Upper lobe of right lung (tissue), 1 donor: ENCODE measurements at regions not wholly inside any gene's neighbourhood (a gene's known extent, or its start where the extent isn't known, plus 50 kb on each side); places are given as distances from the start of the nearest gene placed in this dataset.

Experiments
- ATAC-seq: fragments of 200-7000 bp; cut with Tn5 transposase; one replicate; pipeline ENCODE4 v1.9.1; 2020; ENCODE audit warnings: mild to moderate bottlenecking, moderate library complexity
- DNase-seq: peaks from one replicate; pipeline ENCODE4 v3.0.0-alpha.2; 2020
- H3K27ac ChIP-seq: fragments of 200-600 bp; one replicate; pipeline ENCODE4 v1.8.0; 2022
- H3K27me3 ChIP-seq: fragments of 200-600 bp; one replicate; pipeline ENCODE4 v1.8.0; 2022; ENCODE audit warnings: mild to moderate bottlenecking
- H3K36me3 ChIP-seq: fragments of 200-600 bp; one replicate; pipeline ENCODE4 v1.8.0; 2022
- H3K4me1 ChIP-seq: fragments of 200-600 bp; one replicate; pipeline ENCODE4 v1.8.0; 2022
- H3K4me3 ChIP-seq: fragments of 200-600 bp; one replicate; pipeline ENCODE4 v1.8.0; 2022; ENCODE audit warnings: mild to moderate bottlenecking
- H3K9me3 ChIP-seq: fragments of 200-600 bp; one replicate; pipeline ENCODE4 v1.8.0; 2022
- intact Hi-C: fragments of 100-400 bp; cut with DNase I; formaldehyde crosslinking; loops from one replicate; pipeline ENCODE4 v1.11.0; 2022
- TF ChIP-seq, protein P1 (sequence below): fragments of 200-600 bp; IDR thresholded peaks from one replicate; pipeline ENCODE4 v1.8.0; 2022; ENCODE audit warnings: antibody characterized with exemption
- donor health status: DM: no; HTN: yes; CAD: no; lungs with severe emphysema.

DNA sequence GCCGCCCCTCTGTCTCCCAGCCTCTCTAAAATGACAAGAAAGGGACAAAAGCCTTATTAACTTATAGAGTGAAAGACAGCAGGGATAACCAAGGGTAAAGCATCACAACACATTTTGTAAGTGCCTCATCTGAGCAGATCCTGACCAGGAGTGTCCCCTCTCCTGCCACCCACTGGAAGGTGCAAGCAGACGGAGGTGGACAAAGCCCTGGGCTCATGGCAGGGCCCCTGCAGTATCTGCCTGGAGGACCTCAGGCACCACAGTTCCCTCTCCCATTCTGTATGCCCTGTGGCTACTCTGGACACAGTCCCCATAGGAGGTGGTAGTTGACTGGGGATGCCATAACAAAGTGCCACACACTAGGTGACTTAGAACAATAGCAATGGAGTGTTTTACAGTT is 319.8 kb downstream of the GADD45G start:
- no peak overlapping the region for H3K27ac ChIP-seq
- no peaks in the 10 kb centered on the region for H3K36me3 ChIP-seq
- no peak for DNase-seq
- intact Hi-C loops, result no loop called here
- no peak overlapping the region for H3K4me3 ChIP-seq
- no peaks in the 10 kb centered on the region for H3K27me3 ChIP-seq
- ATAC-seq, result no peak
- TF ChIP-seq, protein P1, sequence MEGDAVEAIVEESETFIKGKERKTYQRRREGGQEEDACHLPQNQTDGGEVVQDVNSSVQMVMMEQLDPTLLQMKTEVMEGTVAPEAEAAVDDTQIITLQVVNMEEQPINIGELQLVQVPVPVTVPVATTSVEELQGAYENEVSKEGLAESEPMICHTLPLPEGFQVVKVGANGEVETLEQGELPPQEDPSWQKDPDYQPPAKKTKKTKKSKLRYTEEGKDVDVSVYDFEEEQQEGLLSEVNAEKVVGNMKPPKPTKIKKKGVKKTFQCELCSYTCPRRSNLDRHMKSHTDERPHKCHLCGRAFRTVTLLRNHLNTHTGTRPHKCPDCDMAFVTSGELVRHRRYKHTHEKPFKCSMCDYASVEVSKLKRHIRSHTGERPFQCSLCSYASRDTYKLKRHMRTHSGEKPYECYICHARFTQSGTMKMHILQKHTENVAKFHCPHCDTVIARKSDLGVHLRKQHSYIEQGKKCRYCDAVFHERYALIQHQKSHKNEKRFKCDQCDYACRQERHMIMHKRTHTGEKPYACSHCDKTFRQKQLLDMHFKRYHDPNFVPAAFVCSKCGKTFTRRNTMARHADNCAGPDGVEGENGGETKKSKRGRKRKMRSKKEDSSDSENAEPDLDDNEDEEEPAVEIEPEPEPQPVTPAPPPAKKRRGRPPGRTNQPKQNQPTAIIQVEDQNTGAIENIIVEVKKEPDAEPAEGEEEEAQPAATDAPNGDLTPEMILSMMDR, result no peak
- H3K4me1 ChIP-seq, result peaks cover 11% of the 10 kb centered on the region
- H3K9me3 ChIP-seq, result no peaks in the 10 kb centered on the region

- no peaks in the 10 kb centered on the region for H3K36me3 ChIP-seq
- no peak overlapping the region for H3K4me3 ChIP-seq
- TF ChIP-seq, protein P1, result no peak
- ATAC-seq, result no peak
- DNase-seq, result no peak
- H3K9me3 ChIP-seq, result no peaks in the 10 kb centered on the region
- no peak overlapping the region for H3K27ac ChIP-seq
- peaks cover 21% of the 10 kb centered on the region for H3K4me1 ChIP-seq
- no peaks in the 10 kb centered on the region for H3K27me3 ChIP-seq
- intact Hi-C loops, result no loop called here
Observed at GRCh38 chr9:89926167-89926566, 321.4 kb downstream of the GADD45G start.

DNA sequence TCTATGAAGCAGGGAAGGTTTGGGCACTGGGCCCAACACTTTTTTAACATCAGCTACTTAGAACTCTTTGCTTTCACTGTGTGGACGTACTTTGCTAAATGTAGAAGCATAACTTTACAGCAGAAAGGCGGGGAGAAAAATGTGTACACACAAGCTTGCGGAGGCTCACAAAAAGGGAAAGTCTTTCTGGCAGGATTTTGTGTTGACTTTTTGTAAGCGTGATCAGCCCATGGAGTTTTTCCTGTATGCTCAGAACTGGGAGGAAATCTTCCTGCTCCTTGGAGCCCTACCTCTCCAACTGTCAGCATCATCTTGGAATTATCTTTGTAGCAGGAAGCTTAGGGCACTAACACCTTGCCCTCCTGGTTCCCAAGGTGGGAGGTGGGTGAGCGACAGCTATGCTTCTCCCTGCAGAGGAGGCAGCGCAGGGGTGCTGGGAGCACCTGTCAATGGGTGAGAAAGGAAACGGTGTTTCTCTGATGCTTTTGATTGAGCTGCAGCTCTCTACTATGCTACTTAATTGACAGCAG is 321.9 kb downstream of the GADD45G start:
- peaks cover 21% of the 10 kb centered on the region for H3K4me1 ChIP-seq
- no peaks in the 10 kb centered on the region for H3K36me3 ChIP-seq
- H3K4me3 ChIP-seq, result no peak overlapping the region
- no peak overlapping the region for H3K27ac ChIP-seq
- intact Hi-C loops, result no loop called here
- peak; percentile 26 for ATAC-seq
- H3K9me3 ChIP-seq, result no peaks in the 10 kb centered on the region
- TF ChIP-seq, protein P1, result no peak
- DNase-seq, result no peak
- H3K27me3 ChIP-seq, result no peaks in the 10 kb centered on the region

GRCh38 chr9:89928106-89928505 is 323.3 kb downstream of the GADD45G start:
- no peak for DNase-seq
- Histone ChIP-seq H3K36me3 (no peaks in the 10 kb centered on the region), H3K4me1 (peaks cover 21% of the 10 kb centered on the region), H3K27me3 (no peaks in the 10 kb centered on the region), H3K9me3 (no peaks in the 10 kb centered on the region), H3K4me3 (no peak overlapping the region), H3K27ac (no peak overlapping the region)
- ATAC-seq, result no peak
- intact Hi-C loops, result no loop called here
- TF ChIP-seq, protein P1, result no peak

DNA sequence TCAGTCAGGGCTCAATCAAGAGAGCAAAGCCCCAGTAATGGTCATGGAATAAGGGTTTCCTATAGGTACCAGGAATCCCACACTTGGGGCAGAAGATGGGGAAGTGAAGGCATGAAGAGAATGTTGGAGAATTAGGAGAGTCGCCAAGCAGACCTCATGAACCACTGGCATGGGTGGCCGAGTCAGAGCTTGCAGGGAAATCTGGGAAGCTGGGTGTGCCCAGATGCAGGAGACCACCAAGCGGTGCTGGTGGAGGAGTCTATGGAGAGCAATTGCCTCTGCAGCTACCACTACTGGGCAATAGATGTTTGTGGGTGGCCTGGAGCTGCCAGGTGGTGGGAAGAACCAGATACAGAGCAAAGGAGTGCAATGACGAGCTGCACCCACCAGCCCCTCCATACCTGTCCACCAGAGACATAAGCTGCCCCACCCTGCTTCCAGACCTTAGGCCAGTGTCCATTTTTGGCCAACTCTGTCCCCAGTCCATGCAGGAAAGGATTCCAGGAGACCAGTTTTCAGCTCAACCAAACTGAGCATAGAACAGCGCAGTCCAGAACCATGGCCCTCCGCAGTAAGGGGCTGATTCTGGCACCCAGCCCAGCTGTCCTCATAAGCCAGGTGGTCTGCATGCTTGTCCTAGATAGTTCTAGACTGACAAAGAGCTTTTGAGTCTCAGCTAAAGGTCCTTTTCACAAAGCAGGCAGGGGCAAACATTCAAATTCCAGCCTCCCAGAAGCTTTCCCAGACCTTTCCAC is 323.9 kb downstream of the GADD45G start:
- intact Hi-C loops, result no loop called here
- H3K27ac ChIP-seq, result no peak overlapping the region
- no peaks in the 10 kb centered on the region for H3K9me3 ChIP-seq
- ATAC-seq, result no peak
- H3K4me3 ChIP-seq, result no peak overlapping the region
- TF ChIP-seq, protein P1, result no peak
- no peaks in the 10 kb centered on the region for H3K36me3 ChIP-seq
- no peaks in the 10 kb centered on the region for H3K27me3 ChIP-seq
- DNase-seq, result no peak
- H3K4me1 ChIP-seq, result peaks cover 21% of the 10 kb centered on the region
